Sigmoid colon (tissue), 4 donors: ENCODE measurements at regions not wholly inside any gene's neighbourhood (a gene's known extent, or its start where the extent isn't known, plus 50 kb on each side); places are given as distances from the start of the nearest gene placed in this dataset.

Source experiments
- CTCF ChIP-seq, 4 experiments: fragments of 450-650 bp in 3 of 4; fragments of 200-600 bp in 1 of 4; IDR thresholded peaks; one replicate each; pipeline ENCODE4 v1.5.1; 2016 to 2019; ENCODE audit warnings: antibody characterized with exemption in 4 of 4, mild to moderate bottlenecking in 3 of 4, moderate library complexity in 2 of 4
- EP300 ChIP-seq, 4 donors: sonication (generic); formaldehyde crosslinking; IDR thresholded peaks; one replicate each; pipeline ENCODE4 v1.6.1; 2017; ENCODE audit warnings: antibody characterized with exemption in 4 of 4
- POLR2A ChIP-seq, 2 donors: fragments of 450-650 bp; IDR thresholded peaks; one replicate each; pipeline ENCODE4 v1.6.1; 2016; ENCODE audit warnings: antibody characterized with exemption in 2 of 2, mild to moderate bottlenecking in 2 of 2, moderate library complexity in 2 of 2
- POLR2AphosphoS5 ChIP-seq, 4 donors: sonication (generic); formaldehyde crosslinking; IDR thresholded peaks; one replicate each; pipeline ENCODE4 v1.6.1; 2017; ENCODE audit warnings: antibody characterized with exemption in 4 of 4

GRCh38 chr2:18046558-18047212 is 168.2 kb downstream of the KCNS3 start:
- TF ChIP-seq POLR2AphosphoS5 (IDR thresholded peaks at IDR 0.05) (no peak), CTCF (IDR thresholded peaks at IDR 0.05) (no peak), POLR2A (IDR thresholded peaks at IDR 0.05) (no peak), EP300 (IDR thresholded peaks at IDR 0.05) (no peak)
